ENCODE measurements at regions not wholly inside any gene's neighbourhood (a gene's known extent, or its start where the extent isn't known, plus 50 kb on each side); places are given as distances from the start of the nearest gene placed in this dataset.

DNA sequence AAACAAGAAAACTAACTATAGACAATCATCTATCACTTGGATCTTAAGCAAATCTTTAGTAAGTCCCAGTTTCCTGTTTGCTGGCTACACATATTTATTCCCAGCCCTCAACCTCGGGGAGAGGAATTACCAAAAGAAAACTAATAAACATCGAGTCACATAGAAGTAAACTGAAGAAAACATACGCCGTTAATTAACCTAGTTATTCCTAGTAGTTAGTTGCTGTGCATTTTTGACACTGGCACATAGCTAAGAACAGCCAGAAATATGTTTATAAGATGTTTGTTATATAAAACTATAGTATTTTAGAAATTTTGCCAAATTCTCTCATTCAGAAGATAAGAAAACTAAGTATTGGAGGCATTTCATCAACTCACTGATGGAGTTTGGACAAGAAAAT is 407.2 kb upstream of the ARHGEF26 start:
- TF ChIP-seq, protein P1, sequence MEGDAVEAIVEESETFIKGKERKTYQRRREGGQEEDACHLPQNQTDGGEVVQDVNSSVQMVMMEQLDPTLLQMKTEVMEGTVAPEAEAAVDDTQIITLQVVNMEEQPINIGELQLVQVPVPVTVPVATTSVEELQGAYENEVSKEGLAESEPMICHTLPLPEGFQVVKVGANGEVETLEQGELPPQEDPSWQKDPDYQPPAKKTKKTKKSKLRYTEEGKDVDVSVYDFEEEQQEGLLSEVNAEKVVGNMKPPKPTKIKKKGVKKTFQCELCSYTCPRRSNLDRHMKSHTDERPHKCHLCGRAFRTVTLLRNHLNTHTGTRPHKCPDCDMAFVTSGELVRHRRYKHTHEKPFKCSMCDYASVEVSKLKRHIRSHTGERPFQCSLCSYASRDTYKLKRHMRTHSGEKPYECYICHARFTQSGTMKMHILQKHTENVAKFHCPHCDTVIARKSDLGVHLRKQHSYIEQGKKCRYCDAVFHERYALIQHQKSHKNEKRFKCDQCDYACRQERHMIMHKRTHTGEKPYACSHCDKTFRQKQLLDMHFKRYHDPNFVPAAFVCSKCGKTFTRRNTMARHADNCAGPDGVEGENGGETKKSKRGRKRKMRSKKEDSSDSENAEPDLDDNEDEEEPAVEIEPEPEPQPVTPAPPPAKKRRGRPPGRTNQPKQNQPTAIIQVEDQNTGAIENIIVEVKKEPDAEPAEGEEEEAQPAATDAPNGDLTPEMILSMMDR (IDR thresholded peaks at IDR 0.05) = no peak
- no peak for TF ChIP-seq POLR2A (IDR thresholded peaks at IDR 0.05)

Measured in testis (tissue), 2 donors.